ENCODE measurements at regions not wholly inside any gene's neighbourhood (a gene's known extent, or its start where the extent isn't known, plus 50 kb on each side); places are given as distances from the start of the nearest gene placed in this dataset.
"Not testable (repeated sequence)": the region's sequence is repeated elsewhere in the genome, so short reads cannot be mapped to it uniquely, and the experiment has no call there.

- no peak for DNase-seq
These were observed 161.2 kb upstream of the XIRP2 start for GRCh38 chr2:166727095-166727494.

DNA sequence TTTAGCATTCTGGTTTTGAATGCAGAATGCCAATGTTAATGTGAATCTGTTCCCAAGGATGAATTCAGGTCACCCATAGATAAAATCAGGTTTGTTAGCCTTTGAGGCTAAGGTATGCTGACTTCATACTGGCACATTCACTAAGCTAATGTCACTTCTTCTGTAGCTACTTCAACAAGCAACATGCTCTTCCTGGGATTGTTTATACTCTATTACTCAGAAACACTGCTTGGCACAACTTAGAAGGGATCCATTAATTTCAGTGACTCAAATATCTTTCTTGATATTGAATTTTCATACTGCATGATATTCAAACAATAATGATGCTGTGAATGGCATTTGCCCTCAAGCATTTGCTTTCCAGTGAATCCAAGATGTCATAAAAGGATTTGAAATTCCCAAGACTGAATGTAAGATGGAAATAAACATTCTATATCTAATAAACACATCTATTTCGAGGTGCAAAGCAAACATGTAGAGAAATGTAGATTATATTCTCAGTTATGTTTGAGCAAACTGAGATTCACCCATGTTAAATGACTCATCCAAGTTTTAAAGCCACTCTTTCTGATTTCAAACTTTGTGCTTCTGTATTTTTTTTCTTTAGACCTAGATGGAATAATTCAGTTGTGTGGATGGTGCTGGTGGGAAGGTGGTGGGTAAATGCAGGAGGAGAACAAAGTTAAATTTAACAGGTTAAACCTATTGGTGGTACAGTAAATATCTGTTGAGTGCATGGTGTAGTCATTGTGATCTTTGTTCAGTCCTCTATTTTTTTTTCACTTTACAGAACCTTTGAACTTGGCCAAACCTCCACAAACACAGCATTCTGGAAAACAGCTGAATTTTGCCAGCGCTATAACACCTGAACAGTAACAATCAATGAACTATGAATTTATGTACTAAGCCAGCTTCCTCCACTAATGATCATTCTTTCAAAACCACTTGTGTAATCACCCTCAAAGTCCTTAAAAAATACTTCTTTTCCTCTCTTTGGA, 162.1 kb upstream of the XIRP2 start:
- no peak for DNase-seq

GRCh38 chr2:166716968-166717367, 171.3 kb upstream of the XIRP2 start:
- DNase-seq: no peak

GRCh38 chr2:166700079-166700478, 188.2 kb upstream of the XIRP2 start:
- DNase-seq: no peak

DNA sequence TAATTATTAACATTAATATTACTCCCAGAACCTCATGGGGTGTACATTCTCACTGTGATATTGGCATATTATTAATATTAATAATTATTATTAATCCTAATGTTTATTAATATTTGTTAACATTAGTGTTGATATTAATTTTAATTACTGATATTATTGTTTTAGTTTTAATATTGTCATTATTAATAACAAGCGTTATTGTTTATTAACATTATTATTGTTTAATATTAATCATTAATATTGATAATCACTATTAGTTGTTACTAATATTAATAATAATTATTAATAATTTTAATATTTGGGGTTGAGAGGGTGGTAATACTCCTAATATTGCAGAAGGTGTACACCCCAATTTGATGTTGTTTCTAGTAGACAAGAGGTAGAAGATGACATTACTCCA, 193.1 kb upstream of the XIRP2 start:
- no peak for DNase-seq

DNA sequence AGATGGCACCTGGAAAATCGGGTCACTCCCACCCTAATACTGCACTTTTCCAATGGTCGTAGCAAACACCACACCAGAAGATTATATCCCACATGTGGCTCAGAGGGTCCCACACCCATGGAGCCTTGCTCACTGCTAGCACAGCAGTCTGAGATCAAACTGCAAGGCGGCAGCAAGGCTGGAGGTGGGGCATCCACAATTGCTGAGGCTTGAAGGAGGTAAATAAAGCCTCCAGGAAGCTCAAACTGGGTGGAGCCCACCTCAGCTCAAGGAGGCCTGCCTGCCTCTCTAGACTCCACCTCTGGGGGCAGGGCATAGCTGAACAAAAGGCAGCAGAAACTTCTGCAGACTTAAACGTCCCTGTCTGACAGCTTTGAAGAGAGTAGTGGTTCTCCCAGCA, 192.0 kb upstream of the SCN7A start:
- not testable (repeated sequence) for DNase-seq

GRCh38 chr2:166677996-166678395, 183.9 kb upstream of the SCN7A start:
- no peak for DNase-seq

GRCh38 chr2:166676716-166677115, 182.7 kb upstream of the SCN7A start:
- no peak for DNase-seq

DNA sequence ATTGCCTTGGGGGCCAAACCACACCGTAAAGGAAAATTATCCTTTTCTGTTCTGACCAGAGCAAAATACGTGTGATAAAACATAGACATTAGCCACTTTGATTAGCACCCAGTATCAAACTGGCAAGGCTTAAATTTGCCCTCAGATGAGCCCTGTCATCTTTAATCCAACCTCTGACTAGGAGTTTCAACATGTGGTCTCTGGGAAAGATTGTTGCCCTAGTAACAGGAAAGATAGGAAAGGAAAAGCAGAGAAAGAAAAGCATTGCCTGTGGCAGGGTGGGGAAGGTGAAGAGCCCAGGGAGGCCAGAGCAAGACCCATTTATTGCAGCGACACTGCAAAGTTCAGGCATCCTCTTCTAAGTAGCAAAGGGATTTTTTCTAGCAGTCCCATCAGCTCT, 181.5 kb upstream of the SCN7A start:
- no peak for DNase-seq

DNA sequence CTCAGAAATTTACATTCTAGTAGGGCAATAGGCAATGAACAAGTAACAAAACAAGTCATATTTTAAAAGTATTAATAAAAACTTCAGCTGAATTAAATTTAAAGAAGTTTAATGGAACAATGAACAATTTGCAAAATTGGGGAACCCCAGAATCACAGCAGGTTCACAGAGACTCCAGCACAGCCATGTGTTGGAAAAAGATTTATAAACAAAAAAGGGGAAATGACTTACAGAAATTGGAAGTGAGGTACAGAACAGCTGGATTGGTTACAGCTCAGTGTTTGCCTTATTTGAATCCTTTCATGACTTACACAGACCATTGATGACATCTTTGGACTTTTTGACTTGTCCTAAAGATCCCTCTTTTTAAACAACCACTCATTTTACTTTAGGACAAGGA, 179.9 kb upstream of the SCN7A start:
- no peak for DNase-seq

GRCh38 chr2:166671801-166672200, 177.8 kb upstream of the SCN7A start:
- DNase-seq: no peak

DNA sequence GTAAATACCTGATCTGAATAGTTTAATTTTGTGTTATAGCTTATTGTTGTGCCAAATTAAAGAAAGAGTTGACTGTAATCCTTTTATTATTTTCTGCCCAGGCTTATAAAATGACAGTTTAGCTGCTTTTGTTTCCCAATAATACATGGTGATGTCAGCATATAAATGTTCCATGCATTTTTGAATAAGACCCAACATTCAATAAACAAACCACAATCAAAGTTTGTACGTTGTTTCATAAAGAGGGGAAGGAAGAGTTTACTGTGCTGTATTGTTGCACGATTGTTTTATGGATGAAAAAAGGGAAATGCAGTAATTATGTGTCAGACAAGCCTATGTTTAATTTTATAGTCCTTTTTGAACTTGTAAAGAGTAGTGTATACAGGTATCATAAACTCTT, 177.2 kb upstream of the SCN7A start:
- no peak for DNase-seq

GRCh38 chr2:166665991-166666940, 172.2 kb upstream of the SCN7A start:
- DNase-seq: no peak

- DNase-seq: no peak
These were observed 167.8 kb upstream of the SCN7A start for GRCh38 chr2:166661824-166662223.

GRCh38 chr2:166661391-166661790, 167.3 kb upstream of the SCN7A start:
- DNase-seq: no peak

GRCh38 chr2:166658901-166659300, 164.9 kb upstream of the SCN7A start:
- DNase-seq: no peak

DNA sequence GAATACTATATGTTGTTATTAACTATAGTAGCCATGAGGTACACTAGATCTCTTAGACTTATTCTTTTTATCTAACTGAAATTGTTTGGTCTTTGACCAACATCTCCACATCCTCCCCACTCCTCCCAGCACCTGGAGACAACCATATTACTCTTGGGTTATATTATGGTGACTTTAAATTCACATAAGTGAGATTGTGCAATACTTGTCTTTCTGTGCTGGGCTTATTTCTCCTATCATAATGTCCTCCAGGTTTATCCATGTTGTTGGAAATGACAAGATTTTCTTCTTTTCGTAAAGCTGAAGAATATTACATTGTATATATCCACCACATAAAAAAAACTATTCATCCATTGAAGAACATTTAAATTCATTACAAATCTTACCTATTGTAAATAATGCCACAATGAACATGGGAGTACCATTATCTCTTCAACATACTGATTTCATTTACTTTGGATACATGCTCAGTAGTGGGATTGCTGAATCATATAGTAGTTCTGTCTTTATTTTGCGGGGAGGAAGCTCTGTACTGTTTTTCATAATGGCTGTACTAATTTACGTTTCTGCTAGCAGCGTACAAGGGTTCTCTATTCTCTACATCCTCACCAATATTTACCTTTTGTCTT, 159.2 kb upstream of the SCN7A start:
- no peak for DNase-seq

DNA sequence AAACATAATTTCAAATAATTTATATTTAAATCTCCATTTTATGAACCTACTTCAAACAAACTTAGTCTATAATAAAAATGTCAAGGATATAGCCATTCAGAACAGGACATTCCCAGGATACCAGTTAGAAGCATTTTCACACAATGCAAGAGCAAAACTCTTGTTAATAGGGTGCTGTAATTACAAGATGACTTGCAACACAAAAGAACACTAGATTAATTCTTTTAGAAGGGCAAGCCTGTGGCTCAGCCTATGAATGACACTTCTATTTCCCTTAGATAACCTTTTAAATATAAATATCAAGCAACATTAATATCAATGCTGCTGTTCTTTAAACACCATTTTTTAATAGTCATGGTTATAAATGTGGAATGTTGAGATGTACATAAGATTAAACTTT, 157.9 kb upstream of the SCN7A start:
- DNase-seq: no peak

DNA sequence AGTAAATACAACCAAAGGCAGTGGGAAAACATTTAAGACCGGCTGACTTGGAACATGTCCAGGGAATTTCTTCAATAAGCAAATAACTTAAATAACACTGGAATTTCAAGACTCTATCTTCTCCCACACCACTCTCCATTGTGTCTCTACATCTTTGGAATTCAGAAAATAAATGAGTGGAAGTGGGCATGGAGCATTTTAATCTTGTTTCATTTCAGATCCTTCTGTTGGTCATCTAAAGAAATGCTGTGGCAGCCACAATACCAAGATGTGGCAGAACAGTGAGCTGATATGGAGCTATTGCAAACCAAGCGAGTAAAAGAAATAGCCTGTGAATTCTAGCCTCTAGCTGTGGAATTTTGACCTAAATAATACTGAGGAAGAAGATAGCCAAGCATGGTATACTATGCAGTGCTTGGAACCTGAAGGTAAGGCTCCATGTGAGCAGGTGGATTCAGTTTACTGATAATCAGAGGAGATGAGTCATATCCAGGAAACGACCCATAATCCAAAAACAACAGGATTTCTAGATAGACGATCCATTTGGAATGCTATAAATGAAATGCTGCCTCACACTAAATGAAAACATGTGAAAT, 157.1 kb upstream of the SCN7A start:
- DNase-seq: no peak

DNA sequence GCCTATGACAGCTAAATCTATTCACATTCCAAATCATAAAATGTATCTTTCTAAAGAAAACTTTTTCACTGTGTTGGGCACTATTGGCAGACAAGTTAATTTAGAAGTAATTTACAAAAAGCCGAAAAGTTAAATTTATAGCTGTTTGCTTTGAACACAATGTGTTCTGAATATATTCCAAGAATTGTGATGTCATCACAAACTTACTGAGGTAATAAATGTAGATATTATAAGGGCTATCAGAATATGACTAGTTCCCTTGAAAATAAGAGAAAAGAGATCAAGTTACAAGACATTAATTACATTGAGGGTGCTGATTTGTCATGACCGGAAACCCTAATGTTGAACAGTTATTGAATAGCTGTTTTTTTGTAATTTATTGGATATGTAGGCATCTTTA, 153.9 kb upstream of the SCN7A start:
- no peak for DNase-seq

- DNase-seq: no peak
These were observed 149.9 kb upstream of the SCN7A start for GRCh38 chr2:166643980-166644379.

DNA sequence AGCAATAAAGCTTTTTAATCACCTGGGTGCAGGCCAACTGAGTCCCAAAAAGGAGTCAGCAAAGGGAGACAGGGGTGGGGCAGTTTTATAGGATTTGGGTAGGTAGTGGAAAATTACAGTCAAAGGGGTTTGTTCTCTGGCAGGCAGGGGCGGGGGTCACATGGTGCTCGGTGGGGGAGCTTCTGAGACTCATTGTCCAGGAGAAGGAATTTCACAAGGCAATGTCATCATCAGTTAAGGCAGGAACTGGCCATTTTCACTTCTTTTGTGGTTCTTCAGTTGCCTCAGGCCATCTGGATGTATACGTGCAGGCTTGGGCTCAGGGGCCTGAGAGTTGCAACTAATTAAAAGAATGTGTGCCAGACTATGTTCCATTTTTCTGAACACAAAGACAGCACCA, 147.5 kb upstream of the SCN7A start:
- DNase-seq: not testable (repeated sequence)

- DNase-seq: no peak
These were observed 143.0 kb upstream of the SCN7A start for GRCh38 chr2:166637051-166637450.

Data from CD4-positive, alpha-beta T cell treated with Interleukin-1 beta for 1 hour (primary cell).